B cell (primary cell): ENCODE measurements at regions not wholly inside any gene's neighbourhood (a gene's known extent, or its start where the extent isn't known, plus 50 kb on each side); places are given as distances from the start of the nearest gene placed in this dataset.

ENCODE experiments used
- EZH2 ChIP-seq: IDR thresholded peaks from 2 replicates; pipeline ENCODE4 v1.6.1; 2012; ENCODE audit warnings: borderline replicate concordance, low read depth, mild to moderate bottlenecking, moderate library complexity, low read length; ENCODE audit not compliant: insufficient read depth, poor library complexity, severe bottlenecking
- TF ChIP-seq, protein P1 (sequence below): fragments of 200-600 bp; IDR thresholded peaks from one replicate; pipeline ENCODE4 v1.8.0; 2022; ENCODE audit warnings: antibody characterized with exemption, mild to moderate bottlenecking

DNA sequence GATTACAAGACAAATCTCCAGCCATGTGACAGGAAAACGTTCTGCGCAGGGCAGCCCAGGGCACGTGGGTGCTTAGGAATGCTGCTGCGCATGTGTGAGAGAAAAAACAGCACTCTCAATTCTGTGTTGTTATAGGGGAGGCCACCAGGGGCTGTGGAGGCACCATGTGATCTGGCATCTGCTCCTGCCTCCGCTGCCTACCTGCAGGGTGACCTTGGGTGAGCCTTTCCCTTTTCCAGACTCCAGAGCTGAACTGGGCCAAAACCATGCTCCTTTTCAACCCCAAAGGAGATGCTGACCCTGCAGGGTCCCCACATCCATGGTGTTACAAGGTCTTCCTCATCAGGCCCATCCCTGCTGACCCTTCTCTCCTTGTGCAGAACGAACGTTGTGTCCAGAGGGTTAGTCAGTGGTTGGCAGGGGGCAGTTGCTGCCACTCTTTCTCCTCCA, 81.5 kb upstream of the RASGRF1 start:
- TF ChIP-seq, protein P1, sequence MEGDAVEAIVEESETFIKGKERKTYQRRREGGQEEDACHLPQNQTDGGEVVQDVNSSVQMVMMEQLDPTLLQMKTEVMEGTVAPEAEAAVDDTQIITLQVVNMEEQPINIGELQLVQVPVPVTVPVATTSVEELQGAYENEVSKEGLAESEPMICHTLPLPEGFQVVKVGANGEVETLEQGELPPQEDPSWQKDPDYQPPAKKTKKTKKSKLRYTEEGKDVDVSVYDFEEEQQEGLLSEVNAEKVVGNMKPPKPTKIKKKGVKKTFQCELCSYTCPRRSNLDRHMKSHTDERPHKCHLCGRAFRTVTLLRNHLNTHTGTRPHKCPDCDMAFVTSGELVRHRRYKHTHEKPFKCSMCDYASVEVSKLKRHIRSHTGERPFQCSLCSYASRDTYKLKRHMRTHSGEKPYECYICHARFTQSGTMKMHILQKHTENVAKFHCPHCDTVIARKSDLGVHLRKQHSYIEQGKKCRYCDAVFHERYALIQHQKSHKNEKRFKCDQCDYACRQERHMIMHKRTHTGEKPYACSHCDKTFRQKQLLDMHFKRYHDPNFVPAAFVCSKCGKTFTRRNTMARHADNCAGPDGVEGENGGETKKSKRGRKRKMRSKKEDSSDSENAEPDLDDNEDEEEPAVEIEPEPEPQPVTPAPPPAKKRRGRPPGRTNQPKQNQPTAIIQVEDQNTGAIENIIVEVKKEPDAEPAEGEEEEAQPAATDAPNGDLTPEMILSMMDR: no peak
- no peak for TF ChIP-seq EZH2
